Upper lobe of left lung (tissue), 4 donors: ENCODE measurements at regions not wholly inside any gene's neighbourhood (a gene's known extent, or its start where the extent isn't known, plus 50 kb on each side); places are given as distances from the start of the nearest gene placed in this dataset.

ENCODE experiments used
- CTCF ChIP-seq, 6 experiments: fragments of 450-650 bp in 4 of 6; fragments of 200-600 bp in 2 of 6; sonication (generic) in 2 of 6; IDR thresholded peaks; one replicate each; pipeline ENCODE4 v1.5.1; 2016 to 2019; ENCODE audit warnings: antibody characterized with exemption in 6 of 6
- POLR2A ChIP-seq, 4 donors: fragments of 450-650 bp; IDR thresholded peaks; one replicate each; pipeline ENCODE4 v1.5.1; 2016 to 2017; ENCODE audit warnings: antibody characterized with exemption in 4 of 4, mild to moderate bottlenecking in 2 of 4

- TF ChIP-seq CTCF (IDR thresholded peaks at IDR 0.05) (no peak), POLR2A (IDR thresholded peaks at IDR 0.05) (no peak)
Observed at GRCh38 chr20:58096880-58097423, 131.5 kb downstream of the ANKRD60 start.
